ENCODE measurements at regions not wholly inside any gene's neighbourhood (a gene's known extent, or its start where the extent isn't known, plus 50 kb on each side); places are given as distances from the start of the nearest gene placed in this dataset.

DNA sequence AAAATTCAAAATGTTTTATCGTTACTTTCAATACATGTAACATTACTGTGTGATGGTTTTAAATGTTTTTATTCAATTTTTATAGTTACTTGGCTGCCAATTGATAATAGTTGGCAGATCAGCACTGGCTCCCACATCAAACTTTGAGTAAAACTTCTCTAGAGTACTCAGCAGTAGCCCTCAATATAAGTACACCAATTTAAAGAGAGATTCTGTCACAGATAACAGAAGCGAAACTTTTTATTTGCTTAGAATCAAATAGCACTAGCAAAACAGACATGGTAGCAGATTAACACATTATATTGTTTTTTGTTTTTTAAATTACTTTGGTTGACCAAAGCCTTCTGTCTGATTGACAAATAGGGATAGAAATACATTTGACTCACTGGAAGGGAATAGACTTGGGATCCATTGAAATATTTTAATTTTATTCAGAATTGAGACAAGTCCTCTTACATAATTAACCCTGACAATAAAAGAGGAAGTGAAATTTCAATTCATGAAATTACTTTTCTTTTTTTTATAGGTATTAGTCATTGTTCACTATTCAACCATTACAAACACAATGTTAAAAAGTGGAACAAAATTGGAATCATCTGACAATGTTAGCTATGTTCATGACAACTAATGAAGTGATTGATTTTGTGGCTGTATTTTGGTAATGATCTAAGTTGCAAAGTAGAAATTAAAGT is 554.9 kb downstream of the KLHL4 start:
- POLR2A ChIA-PET: no interaction called here
- Histone ChIP-seq H3K9me2 (peaks cover 4% of the 10 kb centered on the region; the same call in 1 of the 2 replicates), H3K79me2 (ENCODE audit: insufficient read depth) (no peaks in the 10 kb centered on the region), H3F3A (replicated peaks; ENCODE audit: insufficient read depth) (no peaks in the 10 kb centered on the region), H3K27ac (ENCODE audit: low read depth in 2 of 2, low read length in 1 of 2) (no peak overlapping the region), H4K20me1 (ENCODE audit: insufficient read depth) (no peaks in the 10 kb centered on the region), H3K4me3 (ENCODE audit: low read depth in 2 of 2, low read length in 1 of 2) (no peak overlapping the region), H3K27me3 (ENCODE audit: insufficient read depth) (no peaks in the 10 kb centered on the region), H3K4me1 (ENCODE audit: control insufficient read depth in 1 of 2, insufficient read depth in 2 of 2, low read depth in 1 of 2, low read length in 1 of 2) (no peaks in the 10 kb centered on the region), H3K9ac (no peak overlapping the region), H3K4me2 (no peak overlapping the region), H3K36me3 (replicated peaks in 1 of 2; ENCODE audit: control insufficient read depth in 1 of 2, insufficient read depth in 2 of 2, low read length in 1 of 2) (no peaks in the 10 kb centered on the region), H3K9me3 (no peaks in the 10 kb centered on the region), H2AFZ (ENCODE audit: low read depth) (no peak overlapping the region)
- no peak for TF ChIP-seq FOXJ3 (CRISPR knock-in tag; IDR thresholded peaks at IDR 0.05)
- TF ChIP-seq GATA2 (CRISPR knock-in tag; IDR thresholded peaks at IDR 0.05): no peak
- TF ChIP-seq TCF12 (IDR thresholded peaks at IDR 0.05): no peak
- TF ChIP-seq SIN3A (IDR thresholded peaks at IDR 0.05; ENCODE audit: borderline replicate concordance, low read depth, low read length): no peak
- TF ChIP-seq, protein P1, sequence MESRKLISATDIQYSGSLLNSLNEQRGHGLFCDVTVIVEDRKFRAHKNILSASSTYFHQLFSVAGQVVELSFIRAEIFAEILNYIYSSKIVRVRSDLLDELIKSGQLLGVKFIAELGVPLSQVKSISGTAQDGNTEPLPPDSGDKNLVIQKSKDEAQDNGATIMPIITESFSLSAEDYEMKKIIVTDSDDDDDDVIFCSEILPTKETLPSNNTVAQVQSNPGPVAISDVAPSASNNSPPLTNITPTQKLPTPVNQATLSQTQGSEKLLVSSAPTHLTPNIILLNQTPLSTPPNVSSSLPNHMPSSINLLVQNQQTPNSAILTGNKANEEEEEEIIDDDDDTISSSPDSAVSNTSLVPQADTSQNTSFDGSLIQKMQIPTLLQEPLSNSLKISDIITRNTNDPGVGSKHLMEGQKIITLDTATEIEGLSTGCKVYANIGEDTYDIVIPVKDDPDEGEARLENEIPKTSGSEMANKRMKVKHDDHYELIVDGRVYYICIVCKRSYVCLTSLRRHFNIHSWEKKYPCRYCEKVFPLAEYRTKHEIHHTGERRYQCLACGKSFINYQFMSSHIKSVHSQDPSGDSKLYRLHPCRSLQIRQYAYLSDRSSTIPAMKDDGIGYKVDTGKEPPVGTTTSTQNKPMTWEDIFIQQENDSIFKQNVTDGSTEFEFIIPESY (IDR thresholded peaks at IDR 0.05; ENCODE audit: borderline replicate concordance, low read depth): no peak
- no peak for TF ChIP-seq NRF1 (IDR thresholded peaks at IDR 0.05; ENCODE audit: low read depth, low read length)
- TF ChIP-seq POLR2AphosphoS5 (IDR thresholded peaks at IDR 0.05; ENCODE audit: low read depth, low read length): no peak
- no peak for TF ChIP-seq GABPA (IDR thresholded peaks at IDR 0.05; ENCODE audit: low read depth)
- no peak for TF ChIP-seq RFX5 (IDR thresholded peaks at IDR 0.05; ENCODE audit: low read length)
- TF ChIP-seq ELF1 (IDR thresholded peaks at IDR 0.05): no peak
- no peak for TF ChIP-seq JUND (IDR thresholded peaks at IDR 0.05)
- TF ChIP-seq RCOR1 (IDR thresholded peaks at IDR 0.05; ENCODE audit: low read length): no peak
- CTCF ChIA-PET: no interaction called here
- DNase-seq: no peak
- WGBS (ENCODE audit: low lambda C conversion rate): 1% methylated on average over 2 of the region's 2 CpGs

DNA sequence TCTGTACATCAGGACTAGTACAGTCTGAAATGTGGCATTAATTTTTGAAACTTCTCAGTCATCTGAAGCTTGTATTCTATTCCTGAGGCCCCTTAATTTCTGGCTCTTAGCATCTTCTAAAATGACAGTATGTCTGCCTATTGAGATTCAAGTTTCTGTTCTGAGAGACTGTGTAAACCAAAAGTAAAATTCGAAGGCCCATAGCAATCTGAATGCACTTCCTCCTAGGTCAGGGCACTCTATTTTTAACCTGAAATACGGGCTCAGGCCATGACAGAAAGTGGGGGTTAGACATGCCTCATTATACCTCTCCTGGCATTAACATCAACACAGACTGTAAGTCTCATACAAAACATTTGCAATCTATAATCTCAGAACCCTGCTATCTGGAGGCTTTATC is 584.4 kb downstream of the KLHL4 start:
- 0% methylated on average over 2 of the region's 2 CpGs for WGBS (ENCODE audit: low lambda C conversion rate)
- Histone ChIP-seq H3K79me2 (ENCODE audit: insufficient read depth) (no peaks in the 10 kb centered on the region), H3K9me2 (no peaks in the 10 kb centered on the region), H3K36me3 (replicated peaks in 1 of 2; ENCODE audit: control insufficient read depth in 1 of 2, insufficient read depth in 2 of 2, low read length in 1 of 2) (no peaks in the 10 kb centered on the region), H3F3A (replicated peaks; ENCODE audit: insufficient read depth) (no peaks in the 10 kb centered on the region), H3K27me3 (ENCODE audit: insufficient read depth) (no peaks in the 10 kb centered on the region), H3K4me2 (no peak overlapping the region), H3K27ac (ENCODE audit: low read depth in 2 of 2, low read length in 1 of 2) (no peak overlapping the region), H3K4me3 (ENCODE audit: low read depth in 2 of 2, low read length in 1 of 2) (no peak overlapping the region), H3K4me1 (ENCODE audit: control insufficient read depth in 1 of 2, insufficient read depth in 2 of 2, low read depth in 1 of 2, low read length in 1 of 2) (no peaks in the 10 kb centered on the region), H2AFZ (ENCODE audit: low read depth) (no peak overlapping the region), H3K9ac (no peak overlapping the region), H4K20me1 (ENCODE audit: insufficient read depth) (no peaks in the 10 kb centered on the region), H3K9me3 (no peaks in the 10 kb centered on the region)
- ChIA-PET POLR2A (no interaction called here), CTCF (no interaction called here)
- DNase-seq: no peak
- TF ChIP-seq USF1 (IDR thresholded peaks at IDR 0.05; ENCODE audit: borderline replicate concordance, low read depth) (no peak), REST (IDR thresholded peaks at IDR 0.05; ENCODE audit: low read depth, low read length) (no peak), YY1 (IDR thresholded peaks at IDR 0.05; ENCODE audit: low read depth) (no peak), POLR2AphosphoS5 (IDR thresholded peaks at IDR 0.05; ENCODE audit: low read depth, low read length) (no peak), SMC3 (IDR thresholded peaks at IDR 0.05; ENCODE audit: low read depth, low read length) (no peak), FOXM1 (IDR thresholded peaks at IDR 0.05; ENCODE audit: low read depth) (no peak), RCOR1 (IDR thresholded peaks at IDR 0.05; ENCODE audit: low read length) (no peak), CHD2 (IDR thresholded peaks at IDR 0.05; ENCODE audit: low read length, partially characterized antibody) (no peak)
- TF ChIP-seq, protein P1 (IDR thresholded peaks at IDR 0.05; ENCODE audit: borderline replicate concordance, low read depth): no peak

Measured in SK-N-SH (cell line).